ENCODE measurements at regions not wholly inside any gene's neighbourhood (a gene's known extent, or its start where the extent isn't known, plus 50 kb on each side); places are given as distances from the start of the nearest gene placed in this dataset.

- no peaks in the 10 kb centered on the region for H3K36me3 Mint-ChIP-seq (ENCODE audit: low read depth)
- H3K4me1 Mint-ChIP-seq (ENCODE audit: low read depth): no peaks in the 10 kb centered on the region
- DNase-seq (ENCODE audit: low spot score): no peak
- H3K4me3 Mint-ChIP-seq: no peak overlapping the region
- peaks cover 13% of the 10 kb centered on the region for H3K9me3 Mint-ChIP-seq
- H3K27ac Mint-ChIP-seq: no peak overlapping the region
- no peaks in the 10 kb centered on the region for H3K27me3 Mint-ChIP-seq (ENCODE audit: low read depth)
These were observed 109.9 kb downstream of the RPS24 start for GRCh38 chr10:78143576-78143975.

DNA sequence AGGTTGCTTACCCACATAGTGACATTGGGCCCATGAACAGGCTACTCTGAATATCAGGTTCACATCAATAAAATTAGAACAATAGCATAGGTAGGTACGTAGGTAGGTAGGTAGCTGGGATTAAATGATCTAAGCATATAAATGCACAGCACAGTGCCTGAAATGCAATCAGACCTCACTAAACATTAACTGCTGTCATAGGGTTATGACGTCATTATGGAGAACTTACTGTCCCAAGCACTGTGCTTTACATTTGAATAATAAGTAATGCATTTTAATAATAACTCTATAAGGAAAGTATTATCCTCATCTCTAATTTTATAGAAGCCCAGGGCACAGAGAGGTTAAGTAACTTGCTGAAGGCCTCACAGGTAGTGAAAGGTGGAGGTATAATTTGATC lies 112.5 kb downstream of the RPS24 start:
- Mint-ChIP-seq H3K4me3 (no peak overlapping the region), H3K4me1 (ENCODE audit: low read depth) (peaks cover 8% of the 10 kb centered on the region), H3K27me3 (ENCODE audit: low read depth) (no peaks in the 10 kb centered on the region), H3K9me3 (peaks cover 13% of the 10 kb centered on the region), H3K27ac (no peak overlapping the region), H3K36me3 (ENCODE audit: low read depth) (no peaks in the 10 kb centered on the region)
- DNase-seq (ENCODE audit: low spot score): no peak

DNA sequence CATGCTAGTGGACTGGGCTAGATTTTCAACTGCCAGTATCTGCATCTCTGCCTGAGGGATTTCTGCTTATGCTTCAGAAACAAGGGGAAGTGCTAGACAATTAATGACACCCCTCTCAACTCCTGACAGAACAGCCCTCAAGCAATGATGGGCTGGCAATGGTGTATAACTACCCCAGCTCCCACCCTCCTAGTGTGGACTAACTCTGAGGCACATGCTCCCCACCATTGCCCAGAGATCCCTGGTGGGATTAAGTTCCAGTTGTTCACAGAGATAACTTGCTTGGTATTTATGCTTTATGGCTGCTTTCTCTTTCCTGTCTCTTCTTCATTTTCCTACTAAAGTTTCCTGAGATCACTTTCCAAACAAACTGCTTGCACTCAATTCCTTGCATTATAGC lies 113.5 kb downstream of the RPS24 start:
- H3K9me3 Mint-ChIP-seq: peaks cover 13% of the 10 kb centered on the region
- no peak overlapping the region for H3K27ac Mint-ChIP-seq
- no peak for DNase-seq (ENCODE audit: low spot score)
- H3K27me3 Mint-ChIP-seq (ENCODE audit: low read depth): no peaks in the 10 kb centered on the region
- H3K36me3 Mint-ChIP-seq (ENCODE audit: low read depth): no peaks in the 10 kb centered on the region
- H3K4me3 Mint-ChIP-seq: no peak overlapping the region
- peaks cover 16% of the 10 kb centered on the region for H3K4me1 Mint-ChIP-seq (ENCODE audit: low read depth)

DNA sequence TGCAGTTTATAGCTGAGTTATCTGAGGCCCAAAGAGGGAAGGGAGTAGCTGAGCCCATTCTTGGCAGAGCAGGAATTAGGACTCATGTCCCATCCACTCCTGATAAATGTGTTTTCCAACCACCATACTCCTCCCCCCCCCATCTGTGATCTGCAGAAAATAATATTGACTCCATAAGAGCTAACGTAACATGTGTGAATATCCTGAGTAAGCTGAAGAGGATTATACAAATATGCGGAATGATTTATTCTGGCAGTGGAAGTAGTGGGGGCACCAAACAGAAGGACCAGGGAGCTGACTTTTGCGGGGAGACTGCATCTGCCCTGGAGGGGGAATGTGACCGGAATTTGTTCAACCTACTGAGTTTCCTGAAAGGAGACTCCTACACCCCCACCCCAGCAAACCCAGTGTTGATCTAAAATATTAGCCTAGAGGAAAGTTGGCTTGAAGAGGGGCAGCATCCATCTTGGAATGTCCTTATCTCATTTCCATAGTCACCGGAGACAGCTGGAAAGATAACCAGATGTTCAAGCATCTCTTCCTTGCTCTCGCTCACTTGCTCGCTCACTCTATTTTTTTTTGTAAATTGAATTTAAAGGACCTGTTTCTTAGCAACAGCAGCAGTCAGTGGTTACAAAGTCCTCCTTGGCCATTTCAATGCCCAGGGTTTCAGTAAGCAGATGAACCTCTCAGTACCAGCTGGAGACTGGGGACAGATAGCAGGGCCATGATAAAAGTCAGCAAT lies 114.7 kb downstream of the RPS24 start:
- no peak for DNase-seq (ENCODE audit: low spot score)
- no peaks in the 10 kb centered on the region for H3K36me3 Mint-ChIP-seq (ENCODE audit: low read depth)
- no peak overlapping the region for H3K4me3 Mint-ChIP-seq
- H3K4me1 Mint-ChIP-seq (ENCODE audit: low read depth): peaks cover 16% of the 10 kb centered on the region
- H3K27ac Mint-ChIP-seq: no peak overlapping the region
- H3K9me3 Mint-ChIP-seq: peaks cover 13% of the 10 kb centered on the region
- no peaks in the 10 kb centered on the region for H3K27me3 Mint-ChIP-seq (ENCODE audit: low read depth)

DNA sequence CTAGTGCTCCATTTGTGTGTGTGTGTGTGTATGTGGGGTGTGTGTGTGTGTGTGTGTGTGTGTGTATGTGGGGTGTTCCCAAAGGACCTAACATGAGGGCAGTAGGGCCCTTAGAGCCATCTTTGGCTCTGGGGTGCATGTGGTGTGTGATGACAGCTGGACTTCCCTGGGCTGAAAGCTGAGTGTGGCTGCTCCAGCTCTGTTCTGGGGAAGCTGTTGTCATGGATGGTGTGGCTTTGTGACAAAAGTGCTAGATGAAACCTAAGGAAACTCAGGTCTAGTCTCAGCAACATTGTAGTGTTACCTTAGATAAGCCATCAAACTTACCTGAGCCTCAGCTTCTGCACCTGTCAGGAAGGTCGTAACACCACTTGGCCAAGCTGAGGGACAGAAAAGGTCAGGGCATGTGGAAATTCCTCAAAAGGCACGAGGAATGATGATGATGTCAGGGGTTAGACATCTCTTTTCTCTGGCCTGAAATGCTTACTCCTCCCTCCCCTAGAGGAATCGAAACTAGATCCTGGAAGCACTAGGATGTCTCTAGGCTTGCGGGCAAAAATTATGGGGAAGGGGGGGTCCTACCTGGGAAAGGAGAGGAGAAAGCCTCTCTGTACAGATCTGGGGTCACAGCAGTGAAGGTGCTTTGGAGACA lies 115.4 kb downstream of the RPS24 start:
- Mint-ChIP-seq H3K4me1 (ENCODE audit: low read depth) (peaks cover 16% of the 10 kb centered on the region), H3K36me3 (ENCODE audit: low read depth) (no peaks in the 10 kb centered on the region), H3K4me3 (no peak overlapping the region), H3K9me3 (peaks cover 17% of the 10 kb centered on the region), H3K27me3 (ENCODE audit: low read depth) (no peaks in the 10 kb centered on the region), H3K27ac (no peak overlapping the region)
- DNase-seq (ENCODE audit: low spot score): no peak

- no peak overlapping the region for H3K4me3 Mint-ChIP-seq
- no peak for DNase-seq (ENCODE audit: low spot score)
- no peaks in the 10 kb centered on the region for H3K27me3 Mint-ChIP-seq (ENCODE audit: low read depth)
- H3K27ac Mint-ChIP-seq: no peak overlapping the region
- H3K9me3 Mint-ChIP-seq: peaks cover 12% of the 10 kb centered on the region
- peaks cover 16% of the 10 kb centered on the region for H3K4me1 Mint-ChIP-seq (ENCODE audit: low read depth)
- no peaks in the 10 kb centered on the region for H3K36me3 Mint-ChIP-seq (ENCODE audit: low read depth)
These were observed 117.1 kb downstream of the RPS24 start for GRCh38 chr10:78150756-78151155.

- Mint-ChIP-seq H3K4me1 (ENCODE audit: low read depth) (peaks cover 8% of the 10 kb centered on the region), H3K27ac (no peak overlapping the region), H3K9me3 (peaks cover 8% of the 10 kb centered on the region), H3K27me3 (ENCODE audit: low read depth) (no peaks in the 10 kb centered on the region), H3K4me3 (no peak overlapping the region), H3K36me3 (ENCODE audit: low read depth) (no peaks in the 10 kb centered on the region)
- no peak for DNase-seq (ENCODE audit: low spot score)
These were observed 122.1 kb downstream of the RPS24 start for GRCh38 chr10:78155722-78156121.

- no peaks in the 10 kb centered on the region for H3K9me3 Mint-ChIP-seq
- no peaks in the 10 kb centered on the region for H3K27me3 Mint-ChIP-seq (ENCODE audit: low read depth)
- H3K36me3 Mint-ChIP-seq (ENCODE audit: low read depth): no peaks in the 10 kb centered on the region
- no peak overlapping the region for H3K27ac Mint-ChIP-seq
- no peaks in the 10 kb centered on the region for H3K4me1 Mint-ChIP-seq (ENCODE audit: low read depth)
- no peak for DNase-seq (ENCODE audit: low spot score)
- no peak overlapping the region for H3K4me3 Mint-ChIP-seq
These were observed 126.9 kb downstream of the RPS24 start for GRCh38 chr10:78160591-78160990.

- Mint-ChIP-seq H3K9me3 (no peaks in the 10 kb centered on the region), H3K4me1 (ENCODE audit: low read depth) (no peaks in the 10 kb centered on the region), H3K27ac (no peak overlapping the region), H3K36me3 (ENCODE audit: low read depth) (no peaks in the 10 kb centered on the region), H3K27me3 (ENCODE audit: low read depth) (no peaks in the 10 kb centered on the region), H3K4me3 (no peak overlapping the region)
- no peak for DNase-seq (ENCODE audit: low spot score)
These were observed 129.2 kb downstream of the RPS24 start for GRCh38 chr10:78162853-78163252.

- DNase-seq (ENCODE audit: low spot score): no peak
- Mint-ChIP-seq H3K36me3 (ENCODE audit: low read depth) (no peaks in the 10 kb centered on the region), H3K9me3 (no peaks in the 10 kb centered on the region), H3K27ac (no peak overlapping the region), H3K27me3 (ENCODE audit: low read depth) (peaks cover 5% of the 10 kb centered on the region), H3K4me1 (ENCODE audit: low read depth) (no peaks in the 10 kb centered on the region), H3K4me3 (no peak overlapping the region)
These were observed 131.0 kb downstream of the RPS24 start for GRCh38 chr10:78164702-78165101.

GRCh38 chr10:78165172-78165571 lies 131.5 kb downstream of the RPS24 start:
- Mint-ChIP-seq H3K36me3 (ENCODE audit: low read depth) (no peaks in the 10 kb centered on the region), H3K4me3 (no peak overlapping the region), H3K9me3 (no peaks in the 10 kb centered on the region), H3K27me3 (ENCODE audit: low read depth) (peaks cover 5% of the 10 kb centered on the region), H3K4me1 (ENCODE audit: low read depth) (no peaks in the 10 kb centered on the region), H3K27ac (no peak overlapping the region)
- no peak for DNase-seq (ENCODE audit: low spot score)

DNA sequence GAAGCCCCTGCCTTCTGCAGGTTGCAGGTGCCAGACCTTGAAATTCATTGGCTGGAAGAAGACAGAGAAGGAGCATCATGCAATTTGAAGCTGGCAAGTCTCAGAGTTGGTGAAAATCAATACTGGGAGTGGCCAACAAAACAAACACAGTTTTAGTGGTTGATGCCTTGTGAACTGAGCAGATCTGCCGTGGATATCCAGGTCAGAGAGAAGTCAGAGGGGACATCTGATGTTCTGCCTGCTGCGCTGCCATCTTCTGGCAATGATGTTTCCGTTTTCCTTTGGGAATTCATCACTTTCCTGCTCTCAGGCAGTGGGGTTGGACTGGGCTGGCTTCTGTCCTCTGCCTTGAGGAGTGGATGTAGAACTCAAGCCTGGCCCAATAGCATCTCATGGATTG lies 132.0 kb downstream of the RPS24 start:
- Mint-ChIP-seq H3K36me3 (ENCODE audit: low read depth) (no peaks in the 10 kb centered on the region), H3K4me1 (ENCODE audit: low read depth) (no peaks in the 10 kb centered on the region), H3K27ac (no peak overlapping the region)

GRCh38 chr10:78166261-78166660 lies 132.6 kb downstream of the RPS24 start:
- Mint-ChIP-seq H3K36me3 (ENCODE audit: low read depth) (no peaks in the 10 kb centered on the region), H3K27ac (no peak overlapping the region), H3K27me3 (ENCODE audit: low read depth) (peaks cover 5% of the 10 kb centered on the region), H3K9me3 (no peaks in the 10 kb centered on the region), H3K4me1 (ENCODE audit: low read depth) (no peaks in the 10 kb centered on the region), H3K4me3 (no peak overlapping the region)
- DNase-seq (ENCODE audit: low spot score): no peak

More for the DNA sequence above, 132.0 kb downstream of the RPS24 start:
- H3K27me3 Mint-ChIP-seq (ENCODE audit: low read depth): peaks cover 5% of the 10 kb centered on the region
- no peak for DNase-seq (ENCODE audit: low spot score)
- no peak overlapping the region for H3K4me3 Mint-ChIP-seq
- no peaks in the 10 kb centered on the region for H3K9me3 Mint-ChIP-seq

GRCh38 chr10:78169214-78169613 lies 135.6 kb downstream of the RPS24 start:
- no peaks in the 10 kb centered on the region for H3K36me3 Mint-ChIP-seq (ENCODE audit: low read depth)
- no peak for DNase-seq (ENCODE audit: low spot score)
- no peak overlapping the region for H3K4me3 Mint-ChIP-seq
- no peaks in the 10 kb centered on the region for H3K4me1 Mint-ChIP-seq (ENCODE audit: low read depth)
- H3K27me3 Mint-ChIP-seq (ENCODE audit: low read depth): peaks cover 8% of the 10 kb centered on the region
- H3K27ac Mint-ChIP-seq: no peak overlapping the region
- H3K9me3 Mint-ChIP-seq: no peaks in the 10 kb centered on the region

Data from T-helper 2 cell treated with Interferon-gamma antibody and Interleukin-4, amounts not matched to agents 5 μg/mL and 100 μg/mL, for 36 hours (primary cell).